ENCODE measurements at regions not wholly inside any gene's neighbourhood (a gene's known extent, or its start where the extent isn't known, plus 50 kb on each side); places are given as distances from the start of the nearest gene placed in this dataset.
A peak's percentile ranks its signal among the peaks of the same experiment; 100 is the strongest.

DNA sequence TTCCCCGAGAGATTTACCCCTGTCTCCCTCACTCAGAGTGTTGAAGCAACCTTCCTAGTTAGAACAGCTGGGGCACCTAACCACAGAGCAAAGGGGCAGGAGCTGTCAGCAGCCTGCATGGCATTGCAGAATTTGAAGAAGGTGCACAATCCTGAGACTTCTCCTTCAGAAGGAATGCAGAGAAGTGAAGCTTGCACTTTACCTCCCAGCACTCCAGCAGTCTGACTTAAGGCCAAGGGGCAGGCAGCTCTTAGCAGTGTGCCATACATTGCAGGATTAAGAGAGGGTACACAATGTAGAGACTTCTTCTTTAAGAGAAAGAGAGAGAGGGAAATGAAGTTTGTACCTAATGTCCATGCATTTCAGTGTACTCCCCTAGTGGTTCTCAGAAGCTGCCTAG is 236.0 kb upstream of the FBXL7 start:
- H3K23ac ChIP-seq (ENCODE audit: low read depth, low read length) = no peak overlapping the region
- H3K27me3 ChIP-seq (ENCODE audit: control insufficient read depth, insufficient read depth, low read length) = no peaks in the 10 kb centered on the region
- no peak overlapping the region for H2BK20ac ChIP-seq (ENCODE audit: low read depth, low read length)
- intact Hi-C loops (cut with micrococcal nuclease) = no loop called here
- H3K9me3 ChIP-seq (ENCODE audit: control insufficient read depth, insufficient read depth, low read length) = no peaks in the 10 kb centered on the region
- ChIA-PET POLR2A (ENCODE audit: unreplicated experiment) (no interaction called here), CTCF (no interaction called here)
- no peak overlapping the region for H4K5ac ChIP-seq (ENCODE audit: low read depth, low read length)
- no peak overlapping the region for H3K18ac ChIP-seq (ENCODE audit: low read depth, low read length)
- WGBS, 2 experiments (ENCODE audit: extremely low coverage in 2 of 2, insufficient read length in 1 of 2) = no CpG with 5 or more reads among the region's 1 CpG
- no peaks in the 10 kb centered on the region for H4K20me1 ChIP-seq (ENCODE audit: insufficient read depth, low read length)
- no peaks in the 10 kb centered on the region for H3K79me1 ChIP-seq (ENCODE audit: low read depth in 1 of 2, low read length in 2 of 2)
- no peak overlapping the region for H2BK120ac ChIP-seq (ENCODE audit: low read depth, low read length)
- BruUV-seq (replicated peaks) = no TSS peak
- no peak overlapping the region for H3K14ac ChIP-seq (replicated peaks; ENCODE audit: low read depth, low read length)
- TF ChIP-seq, protein P1, sequence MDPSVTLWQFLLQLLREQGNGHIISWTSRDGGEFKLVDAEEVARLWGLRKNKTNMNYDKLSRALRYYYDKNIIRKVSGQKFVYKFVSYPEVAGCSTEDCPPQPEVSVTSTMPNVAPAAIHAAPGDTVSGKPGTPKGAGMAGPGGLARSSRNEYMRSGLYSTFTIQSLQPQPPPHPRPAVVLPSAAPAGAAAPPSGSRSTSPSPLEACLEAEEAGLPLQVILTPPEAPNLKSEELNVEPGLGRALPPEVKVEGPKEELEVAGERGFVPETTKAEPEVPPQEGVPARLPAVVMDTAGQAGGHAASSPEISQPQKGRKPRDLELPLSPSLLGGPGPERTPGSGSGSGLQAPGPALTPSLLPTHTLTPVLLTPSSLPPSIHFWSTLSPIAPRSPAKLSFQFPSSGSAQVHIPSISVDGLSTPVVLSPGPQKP (IDR thresholded peaks at IDR 0.05; ENCODE audit: borderline replicate concordance, low read depth, low read length) = no peak
- TF ChIP-seq BHLHE40 (IDR thresholded peaks at IDR 0.05; ENCODE audit: low read depth, low read length) (no peak), MXI1 (IDR thresholded peaks at IDR 0.05; ENCODE audit: borderline replicate concordance, low read depth, low read length) (no peak), RFX5 (IDR thresholded peaks at IDR 0.05; ENCODE audit: low read depth, low read length) (no peak), SMC3 (IDR thresholded peaks at IDR 0.05; ENCODE audit: low read depth, low read length) (no peak), CEBPB (IDR thresholded peaks at IDR 0.05; ENCODE audit: low read depth, low read length) (no peak), RAD21 (IDR thresholded peaks at IDR 0.05; ENCODE audit: low read length) (no peak), POLR2A (IDR thresholded peaks at IDR 0.05; ENCODE audit: low read depth, low read length) (no peak), FOS (IDR thresholded peaks at IDR 0.05; ENCODE audit: low read depth, low read length) (no peak), MAFK (IDR thresholded peaks at IDR 0.05; ENCODE audit: low read depth, low read length) (no peak), NFE2L2 (IDR thresholded peaks at IDR 0.05; ENCODE audit: low read depth, low read length) (no peak), MAZ (IDR thresholded peaks at IDR 0.05; ENCODE audit: borderline replicate concordance, low read depth, low read length) (no peak), RCOR1 (IDR thresholded peaks at IDR 0.05; ENCODE audit: insufficient replicate concordance, low read length) (no peak), CHD1 (IDR thresholded peaks at IDR 0.05; ENCODE audit: low read depth, low read length) (no peak)
- TF ChIP-seq, protein P2, sequence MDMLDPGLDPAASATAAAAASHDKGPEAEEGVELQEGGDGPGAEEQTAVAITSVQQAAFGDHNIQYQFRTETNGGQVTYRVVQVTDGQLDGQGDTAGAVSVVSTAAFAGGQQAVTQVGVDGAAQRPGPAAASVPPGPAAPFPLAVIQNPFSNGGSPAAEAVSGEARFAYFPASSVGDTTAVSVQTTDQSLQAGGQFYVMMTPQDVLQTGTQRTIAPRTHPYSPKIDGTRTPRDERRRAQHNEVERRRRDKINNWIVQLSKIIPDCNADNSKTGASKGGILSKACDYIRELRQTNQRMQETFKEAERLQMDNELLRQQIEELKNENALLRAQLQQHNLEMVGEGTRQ (IDR thresholded peaks at IDR 0.05; ENCODE audit: low read depth, low read length) = no peak
- TF ChIP-seq, protein P3, sequence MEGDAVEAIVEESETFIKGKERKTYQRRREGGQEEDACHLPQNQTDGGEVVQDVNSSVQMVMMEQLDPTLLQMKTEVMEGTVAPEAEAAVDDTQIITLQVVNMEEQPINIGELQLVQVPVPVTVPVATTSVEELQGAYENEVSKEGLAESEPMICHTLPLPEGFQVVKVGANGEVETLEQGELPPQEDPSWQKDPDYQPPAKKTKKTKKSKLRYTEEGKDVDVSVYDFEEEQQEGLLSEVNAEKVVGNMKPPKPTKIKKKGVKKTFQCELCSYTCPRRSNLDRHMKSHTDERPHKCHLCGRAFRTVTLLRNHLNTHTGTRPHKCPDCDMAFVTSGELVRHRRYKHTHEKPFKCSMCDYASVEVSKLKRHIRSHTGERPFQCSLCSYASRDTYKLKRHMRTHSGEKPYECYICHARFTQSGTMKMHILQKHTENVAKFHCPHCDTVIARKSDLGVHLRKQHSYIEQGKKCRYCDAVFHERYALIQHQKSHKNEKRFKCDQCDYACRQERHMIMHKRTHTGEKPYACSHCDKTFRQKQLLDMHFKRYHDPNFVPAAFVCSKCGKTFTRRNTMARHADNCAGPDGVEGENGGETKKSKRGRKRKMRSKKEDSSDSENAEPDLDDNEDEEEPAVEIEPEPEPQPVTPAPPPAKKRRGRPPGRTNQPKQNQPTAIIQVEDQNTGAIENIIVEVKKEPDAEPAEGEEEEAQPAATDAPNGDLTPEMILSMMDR (conservative IDR thresholded peaks at IDR 0.05; ENCODE audit: low read depth, low read length) = no peak
- H3K9me1 ChIP-seq (ENCODE audit: insufficient read depth, low read length) = no peaks in the 10 kb centered on the region
- no peak for ATAC-seq (ENCODE audit: low read depth)
- H2AFZ ChIP-seq (replicated peaks; ENCODE audit: low read length, poor library complexity) = no peak overlapping the region
- no peak overlapping the region for H4K91ac ChIP-seq (ENCODE audit: insufficient read depth, low read depth, low read length)
- in situ Hi-C loops (cut with MboI; ENCODE audit: low sequenced_read_pairs) = no loop called here
- dilution Hi-C loops (cut with HindIII; ENCODE audit: low sequenced_read_pairs, unreplicated experiment) = no loop called here
- no peak overlapping the region for H3K27ac ChIP-seq (ENCODE audit: insufficient read depth, low read length)
- no peak overlapping the region for H3K9ac ChIP-seq (ENCODE audit: low read depth, low read length)
- H2BK15ac ChIP-seq (ENCODE audit: low read depth, low read length) = no peak overlapping the region
- no peak overlapping the region for H2BK5ac ChIP-seq (ENCODE audit: low read depth, low read length, poor library complexity, severe bottlenecking)
- H3K56ac ChIP-seq (ENCODE audit: extremely low read depth, insufficient read depth, low read length) = no peak overlapping the region
- no peaks in the 10 kb centered on the region; the same call in 1 of the 2 replicates for H3K4me1 ChIP-seq (ENCODE audit: control insufficient read depth, insufficient read depth, low read length)
- no peak overlapping the region for H3K4ac ChIP-seq (ENCODE audit: low read depth, low read length)
- H4K8ac ChIP-seq (ENCODE audit: low read depth in 2 of 2, low read length in 2 of 2) = no peak overlapping the region
- peak overlapping the region; percentile 21 for H2AK9ac ChIP-seq (replicated peaks; ENCODE audit: low read depth, low read length, poor library complexity)
- no peak overlapping the region for H2AK5ac ChIP-seq (ENCODE audit: low read depth, low read length)
- H3K4me3 ChIP-seq (ENCODE audit: insufficient read depth, low read depth, low read length) = no peak overlapping the region
- no peak for DNase-seq
- H3K4me2 ChIP-seq (ENCODE audit: low read depth, low read length) = no peak overlapping the region
- H3K36me3 ChIP-seq (ENCODE audit: control insufficient read depth, insufficient read depth, low read length) = no peaks in the 10 kb centered on the region

All from IMR-90 (cell line).